Glomerular endothelial cell (primary cell): ENCODE measurements at regions not wholly inside any gene's neighbourhood (a gene's known extent, or its start where the extent isn't known, plus 50 kb on each side); places are given as distances from the start of the nearest gene placed in this dataset.
A peak's percentile ranks its signal among the peaks of the same experiment; 100 is the strongest.
"Not testable (repeated sequence)": the region's sequence is repeated elsewhere in the genome, so short reads cannot be mapped to it uniquely, and the experiment has no call there.

Source experiments
- DNase-seq: peaks from one replicate; pipeline ENCODE4 v3.0.0-alpha.2; 2011; ENCODE audit warnings: low read depth, low spot score; ENCODE audit errors: extremely low read depth

- DNase-seq = no peak
These were observed 225.0 kb upstream of the DDHD1 start for GRCh38 chr14:53378142-53378541.

- DNase-seq = no peak
These were observed 222.9 kb upstream of the DDHD1 start for GRCh38 chr14:53376064-53376463.

GRCh38 chr14:53375599-53375998, 222.5 kb upstream of the DDHD1 start:
- DNase-seq = no peak

GRCh38 chr14:53368711-53369201, 215.6 kb upstream of the DDHD1 start:
- peak; percentile 23 for DNase-seq

- DNase-seq = no peak
These were observed 214.9 kb upstream of the DDHD1 start for GRCh38 chr14:53368066-53368465.

- DNase-seq = no peak
These were observed 214.5 kb upstream of the DDHD1 start for GRCh38 chr14:53367644-53368026.

- no peak for DNase-seq
These were observed 212.5 kb upstream of the DDHD1 start for GRCh38 chr14:53365486-53366130.

- not testable (repeated sequence) for DNase-seq
These were observed 209.8 kb upstream of the DDHD1 start for GRCh38 chr14:53362916-53363315.

- DNase-seq = no peak
These were observed 207.7 kb upstream of the DDHD1 start for GRCh38 chr14:53360829-53361228.

- DNase-seq = no peak
These were observed 205.0 kb upstream of the DDHD1 start for GRCh38 chr14:53358166-53358565.

- no peak for DNase-seq
These were observed 203.4 kb upstream of the DDHD1 start for GRCh38 chr14:53356361-53357150.

- no peak for DNase-seq
These were observed 202.5 kb upstream of the DDHD1 start for GRCh38 chr14:53355581-53356112.

GRCh38 chr14:53354336-53354735, 201.2 kb upstream of the DDHD1 start:
- no peak for DNase-seq

GRCh38 chr14:53350866-53351265, 197.7 kb upstream of the DDHD1 start:
- no peak for DNase-seq

- DNase-seq = no peak
These were observed 197.3 kb upstream of the DDHD1 start for GRCh38 chr14:53350429-53350828.

GRCh38 chr14:53346988-53347387, 193.9 kb upstream of the DDHD1 start:
- no peak for DNase-seq

GRCh38 chr14:53341324-53341723, 188.2 kb upstream of the DDHD1 start:
- no peak for DNase-seq

GRCh38 chr14:53338192-53338591, 185.1 kb upstream of the DDHD1 start:
- no peak for DNase-seq

GRCh38 chr14:53336729-53337128, 183.6 kb upstream of the DDHD1 start:
- no peak for DNase-seq

- no peak for DNase-seq
These were observed 180.7 kb upstream of the DDHD1 start for GRCh38 chr14:53333809-53334208.

GRCh38 chr14:53331921-53332320, 178.8 kb upstream of the DDHD1 start:
- no peak for DNase-seq

GRCh38 chr14:53331247-53331646, 178.1 kb upstream of the DDHD1 start:
- DNase-seq = no peak
